Smooth muscle cell (in vitro differentiated cells): ENCODE measurements at regions not wholly inside any gene's neighbourhood (a gene's known extent, or its start where the extent isn't known, plus 50 kb on each side); places are given as distances from the start of the nearest gene placed in this dataset.

Experiments
- DNase-seq: peaks from one replicate; lab custom pipeline; 2025; ENCODE audit not compliant: unreplicated experiment; lab: John Stamatoyannopoulos, UW
- H2AFZ ChIP-seq: fragments of 200-600 bp; sonication (generic); 2 replicates; pipeline ENCODE4 v1.6.0; 2016; ENCODE audit warnings: antibody characterized with exemption, low read depth, mild to moderate bottlenecking
- H3F3A ChIP-seq: fragments of 200-600 bp; sonication (generic); 2 replicates; pipeline ENCODE4 v1.6.0; 2017; ENCODE audit warnings: antibody characterized with exemption, low read depth
- H3K27ac ChIP-seq: fragments of 200-600 bp; sonication (generic); 2 replicates; pipeline ENCODE4 v1.5.1; 2016; ENCODE audit warnings: low read depth, mild to moderate bottlenecking
- H3K27me3 ChIP-seq: fragments of 200-600 bp; sonication (generic); 2 replicates; pipeline ENCODE4 v1.6.1; 2016; ENCODE audit warnings: low read depth, mild to moderate bottlenecking
- H3K36me3 ChIP-seq: fragments of 200-600 bp; sonication (generic); 2 replicates; pipeline ENCODE4 v1.5.1; 2016; ENCODE audit warnings: low read depth
- H3K4me1 ChIP-seq: fragments of 200-600 bp; sonication (generic); 2 replicates; pipeline ENCODE4 v1.5.1; 2016; ENCODE audit warnings: low read depth
- H3K4me2 ChIP-seq: fragments of 200-600 bp; sonication (generic); 2 replicates; pipeline ENCODE4 v1.6.0; 2016; ENCODE audit warnings: mild to moderate bottlenecking
- H3K4me3 ChIP-seq: fragments of 200-600 bp; sonication (generic); 2 replicates; pipeline ENCODE4 v1.5.1; 2016; ENCODE audit warnings: mild to moderate bottlenecking
- H3K79me2 ChIP-seq: fragments of 200-600 bp; sonication (generic); 2 replicates; pipeline ENCODE4 v1.6.0; 2016; ENCODE audit warnings: low read depth, mild to moderate bottlenecking
- H3K9ac ChIP-seq: fragments of 200-600 bp; sonication (generic); 2 replicates; pipeline ENCODE4 v1.6.0; 2016; ENCODE audit warnings: low read depth
- H3K9me3 ChIP-seq: fragments of 200-600 bp; sonication (generic); replicated peaks from 2 replicates; pipeline ENCODE4 v1.5.1; 2016; ENCODE audit warnings: low read depth
- H4K20me1 ChIP-seq: fragments of 200-600 bp; sonication (generic); 2 replicates; pipeline ENCODE4 v1.6.0; 2016; ENCODE audit warnings: low read depth
- CTCF ChIP-seq: fragments of 200-600 bp; sonication (generic); IDR thresholded peaks from 2 replicates; pipeline ENCODE4 v1.5.1; 2017; ENCODE audit warnings: borderline replicate concordance, mild to moderate bottlenecking, antibody characterized with exemption; ENCODE audit not compliant: insufficient read depth, poor library complexity, severe bottlenecking
- WGBS: methylation state at CpG from one replicate; pipeline ENCODE4 v1.1.7; 2016; ENCODE audit warnings: low lambda C conversion rate; 5-methylcytosine and 5-hydroxymethylcytosine counted together

GRCh38 chr1:96882096-96882495 lies 160.5 kb downstream of the PTBP2 start:
- H3K4me1 ChIP-seq: no peaks in the 10 kb centered on the region
- 64% methylated on average over 2 of the region's 2 CpGs for WGBS
- no peak overlapping the region for H2AFZ ChIP-seq
- no peak for TF ChIP-seq CTCF
- no peak overlapping the region for H3K9ac ChIP-seq
- no peak overlapping the region for H3K27ac ChIP-seq
- no peak overlapping the region for H3K4me2 ChIP-seq
- H3K27me3 ChIP-seq: no peaks in the 10 kb centered on the region
- no peaks in the 10 kb centered on the region for H3F3A ChIP-seq
- no peak for DNase-seq
- no peaks in the 10 kb centered on the region for H3K79me2 ChIP-seq
- no peaks in the 10 kb centered on the region for H3K36me3 ChIP-seq
- H3K4me3 ChIP-seq: no peak overlapping the region
- H3K9me3 ChIP-seq: no peaks in the 10 kb centered on the region
- H4K20me1 ChIP-seq: no peaks in the 10 kb centered on the region

- Histone ChIP-seq H3K79me2 (no peaks in the 10 kb centered on the region), H3K27me3 (no peaks in the 10 kb centered on the region), H3K4me3 (no peak overlapping the region), H3K9me3 (no peaks in the 10 kb centered on the region), H4K20me1 (no peaks in the 10 kb centered on the region), H3K27ac (no peak overlapping the region), H3K36me3 (no peaks in the 10 kb centered on the region), H3K9ac (no peak overlapping the region), H3K4me2 (no peak overlapping the region), H3F3A (no peaks in the 10 kb centered on the region), H3K4me1 (no peaks in the 10 kb centered on the region), H2AFZ (no peak overlapping the region)
- WGBS: 90% methylated on average over 4 of the region's 4 CpGs
- TF ChIP-seq CTCF: no peak
- DNase-seq: no peak
Observed at GRCh38 chr1:96886474-96886873, 164.9 kb downstream of the PTBP2 start.

GRCh38 chr1:96887501-96887900 lies 165.9 kb downstream of the PTBP2 start:
- no peak for TF ChIP-seq CTCF
- no peaks in the 10 kb centered on the region for H3K9me3 ChIP-seq
- H3K27me3 ChIP-seq: no peaks in the 10 kb centered on the region
- H3K79me2 ChIP-seq: no peaks in the 10 kb centered on the region
- DNase-seq: no peak
- H3K4me2 ChIP-seq: no peak overlapping the region
- H2AFZ ChIP-seq: no peak overlapping the region
- no peaks in the 10 kb centered on the region for H3K36me3 ChIP-seq
- WGBS: 98% methylated on average over 1 of the region's 1 CpG
- no peaks in the 10 kb centered on the region for H3F3A ChIP-seq
- H3K27ac ChIP-seq: no peak overlapping the region
- no peaks in the 10 kb centered on the region for H4K20me1 ChIP-seq
- H3K4me3 ChIP-seq: no peak overlapping the region
- no peak overlapping the region for H3K9ac ChIP-seq
- no peaks in the 10 kb centered on the region for H3K4me1 ChIP-seq

- no peaks in the 10 kb centered on the region for H4K20me1 ChIP-seq
- no peak for DNase-seq
- H3K4me3 ChIP-seq: no peak overlapping the region
- H3F3A ChIP-seq: no peaks in the 10 kb centered on the region
- H3K9me3 ChIP-seq: no peaks in the 10 kb centered on the region
- no peaks in the 10 kb centered on the region for H3K79me2 ChIP-seq
- no peak overlapping the region for H3K27ac ChIP-seq
- no peaks in the 10 kb centered on the region for H3K27me3 ChIP-seq
- no peaks in the 10 kb centered on the region for H3K4me1 ChIP-seq
- H3K9ac ChIP-seq: no peak overlapping the region
- no peak overlapping the region for H2AFZ ChIP-seq
- no peak for TF ChIP-seq CTCF
- no peaks in the 10 kb centered on the region for H3K36me3 ChIP-seq
- no peak overlapping the region for H3K4me2 ChIP-seq
- 72% methylated on average over 10 of the region's 10 CpGs for WGBS
Observed at GRCh38 chr1:96901783-96902363, 180.3 kb downstream of the PTBP2 start.
